ENCODE measurements at regions not wholly inside any gene's neighbourhood (a gene's known extent, or its start where the extent isn't known, plus 50 kb on each side); places are given as distances from the start of the nearest gene placed in this dataset.

DNA sequence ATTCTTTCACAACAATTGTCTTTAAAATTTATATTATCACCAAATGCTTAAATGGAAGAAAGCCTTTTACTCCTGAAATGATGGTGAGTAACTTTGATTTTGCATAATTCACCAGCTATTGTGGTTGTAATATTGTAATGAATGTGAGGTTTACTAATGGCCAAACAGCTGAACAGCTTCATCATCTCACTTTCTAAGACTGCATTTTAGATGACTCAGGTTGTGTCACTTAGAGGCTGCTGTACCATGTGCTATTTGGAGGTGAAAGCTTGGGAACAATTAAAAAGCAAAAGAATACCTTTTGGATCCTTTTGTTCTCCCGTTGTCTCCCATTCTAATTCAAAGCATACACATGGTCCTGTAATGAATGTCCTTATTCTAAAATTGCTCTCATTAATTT, 604.0 kb upstream of the PFKP start:
- TF ChIP-seq, protein P1, sequence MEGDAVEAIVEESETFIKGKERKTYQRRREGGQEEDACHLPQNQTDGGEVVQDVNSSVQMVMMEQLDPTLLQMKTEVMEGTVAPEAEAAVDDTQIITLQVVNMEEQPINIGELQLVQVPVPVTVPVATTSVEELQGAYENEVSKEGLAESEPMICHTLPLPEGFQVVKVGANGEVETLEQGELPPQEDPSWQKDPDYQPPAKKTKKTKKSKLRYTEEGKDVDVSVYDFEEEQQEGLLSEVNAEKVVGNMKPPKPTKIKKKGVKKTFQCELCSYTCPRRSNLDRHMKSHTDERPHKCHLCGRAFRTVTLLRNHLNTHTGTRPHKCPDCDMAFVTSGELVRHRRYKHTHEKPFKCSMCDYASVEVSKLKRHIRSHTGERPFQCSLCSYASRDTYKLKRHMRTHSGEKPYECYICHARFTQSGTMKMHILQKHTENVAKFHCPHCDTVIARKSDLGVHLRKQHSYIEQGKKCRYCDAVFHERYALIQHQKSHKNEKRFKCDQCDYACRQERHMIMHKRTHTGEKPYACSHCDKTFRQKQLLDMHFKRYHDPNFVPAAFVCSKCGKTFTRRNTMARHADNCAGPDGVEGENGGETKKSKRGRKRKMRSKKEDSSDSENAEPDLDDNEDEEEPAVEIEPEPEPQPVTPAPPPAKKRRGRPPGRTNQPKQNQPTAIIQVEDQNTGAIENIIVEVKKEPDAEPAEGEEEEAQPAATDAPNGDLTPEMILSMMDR (IDR thresholded peaks at IDR 0.05), result no peak
- no peak for TF ChIP-seq EZH2 (IDR thresholded peaks at IDR 0.05; ENCODE audit: borderline replicate concordance, insufficient read depth, low read depth, low read length, poor library complexity, severe bottlenecking)

Data from B cell (primary cell).